GM23338 (cell line): ENCODE measurements at regions not wholly inside any gene's neighbourhood (a gene's known extent, or its start where the extent isn't known, plus 50 kb on each side); places are given as distances from the start of the nearest gene placed in this dataset.

ENCODE experiments used
- ATAC-seq: fragments of 200-7000 bp; cut with Tn5 transposase; 3 replicates; pipeline ENCODE4 v1.9.1; 2020
- DNase-seq: peaks from one replicate; pipeline ENCODE4 v3.0.0-alpha.2; 2015; ENCODE audit warnings: low spot score
- H2AFZ ChIP-seq: fragments of 200-600 bp; sonication (generic); 2 replicates; pipeline ENCODE4 v1.8.0; 2016; ENCODE audit warnings: antibody characterized with exemption, mild to moderate bottlenecking, moderate library complexity
- H3F3A ChIP-seq: fragments of 200-600 bp; sonication (generic); replicated peaks from 2 replicates; pipeline ENCODE4 v1.8.0; 2017; ENCODE audit warnings: antibody characterized with exemption, mixed run types, low read depth
- H3K27ac ChIP-seq: fragments of 200-600 bp; sonication (generic); 2 replicates; pipeline ENCODE4 v1.6.1; 2016; ENCODE audit warnings: low read depth
- H3K27me3 ChIP-seq: fragments of 200-600 bp; sonication (generic); 2 replicates; pipeline ENCODE4 v1.8.0; 2016; ENCODE audit warnings: mild to moderate bottlenecking, mixed run types, moderate library complexity; ENCODE audit not compliant: insufficient read depth
- H3K36me3 ChIP-seq: fragments of 200-600 bp; sonication (generic); 2 replicates; pipeline ENCODE4 v1.8.0; 2016; ENCODE audit warnings: mild to moderate bottlenecking; ENCODE audit not compliant: insufficient read depth
- H3K4me1 ChIP-seq: fragments of 200-600 bp; sonication (generic); 2 replicates; pipeline ENCODE4 v1.8.0; 2016; ENCODE audit warnings: mild to moderate bottlenecking, moderate library complexity; ENCODE audit not compliant: insufficient read depth
- H3K4me2 ChIP-seq: fragments of 200-600 bp; sonication (generic); 2 replicates; pipeline ENCODE4 v1.7.1; 2017; ENCODE audit warnings: mixed run types
- H3K4me3 ChIP-seq: fragments of 200-600 bp; sonication (generic); 2 replicates; pipeline ENCODE4 v1.6.1; 2016; ENCODE audit warnings: mixed run types
- H3K79me2 ChIP-seq: fragments of 200-600 bp; sonication (generic); replicated peaks from 2 replicates; pipeline ENCODE4 v1.8.0; 2017; ENCODE audit warnings: mild to moderate bottlenecking; ENCODE audit not compliant: insufficient read depth
- H3K9me2 ChIP-seq: fragments of 200-600 bp; sonication (generic); 2 replicates; pipeline ENCODE4 v1.8.0; 2017; ENCODE audit not compliant: insufficient read depth
- H4K20me1 ChIP-seq: fragments of 200-600 bp; sonication (generic); replicated peaks from 2 replicates; pipeline ENCODE4 v1.8.0; 2017; ENCODE audit warnings: mild to moderate bottlenecking; ENCODE audit not compliant: insufficient read depth
- H3K27ac Mint-ChIP-seq: 2 replicates; pipeline ENCODE4 v1.8.0; 2020; ENCODE audit warnings: inconsistent platforms, mild to moderate bottlenecking, moderate library complexity, mixed read lengths
- H3K27me3 Mint-ChIP-seq: 3 replicates; pipeline ENCODE4 v1.8.0; 2022; ENCODE audit warnings: low read depth, mild to moderate bottlenecking, moderate library complexity, mixed read lengths, inconsistent platforms; ENCODE audit not compliant: insufficient read depth, poor library complexity
- H3K36me3 Mint-ChIP-seq: 3 replicates; pipeline ENCODE4 v1.8.0; 2021; ENCODE audit warnings: low read depth, mild to moderate bottlenecking, inconsistent platforms, moderate library complexity, mixed read lengths
- H3K4me1 Mint-ChIP-seq: 3 replicates; pipeline ENCODE4 v1.8.0; 2020; ENCODE audit warnings: mild to moderate bottlenecking, inconsistent platforms, mixed read lengths
- H3K4me3 Mint-ChIP-seq: 3 replicates; pipeline ENCODE4 v1.8.0; 2021; ENCODE audit warnings: moderate library complexity, mild to moderate bottlenecking, inconsistent platforms, mixed read lengths
- H3K9me3 Mint-ChIP-seq: 3 replicates; pipeline ENCODE4 v1.8.0; 2020; ENCODE audit warnings: moderate library complexity, mild to moderate bottlenecking, inconsistent platforms, mixed read lengths
- CREB1 ChIP-seq: fragments of 250-450 bp; sonication (Bioruptor Pico); IDR thresholded peaks from 2 replicates; pipeline ENCODE4 v1.5.0; 2020; ENCODE audit warnings: low read depth, mild to moderate bottlenecking, moderate library complexity
- CTCF ChIP-seq, 2 experiments: fragments of 200-600 bp in 1 of 2; sonication (generic) in 1 of 2; conservative IDR thresholded peaks; 2 replicates each; pipeline versions ENCODE4 v1.5.1 to v1.6.1; 2016 to 2017; ENCODE audit warnings: antibody characterized with exemption in 2 of 2, low read depth in 2 of 2, mild to moderate bottlenecking in 2 of 2, moderate library complexity in 1 of 2
- ETS1 ChIP-seq: IDR thresholded peaks from 2 replicates; pipeline ENCODE4 v1.6.1; 2016; ENCODE audit warnings: antibody characterized with exemption
- EZH2 ChIP-seq: fragments of 200-600 bp; sonication (generic); IDR thresholded peaks from one replicate; pipeline ENCODE4 v1.8.0; 2017; ENCODE audit warnings: antibody characterized with exemption, mild to moderate bottlenecking, low read depth; ENCODE audit not compliant: unreplicated experiment
- EZH2phosphoT487 ChIP-seq: fragments of 200-600 bp; sonication (generic); IDR thresholded peaks from one replicate; pipeline ENCODE4 v1.8.1; 2018; ENCODE audit warnings: antibody characterized with exemption; ENCODE audit not compliant: unreplicated experiment
- JUNB ChIP-seq: IDR thresholded peaks from one replicate; pipeline ENCODE4 v1.6.1; 2016; ENCODE audit warnings: antibody characterized with exemption; ENCODE audit not compliant: unreplicated experiment
- NANOG ChIP-seq: IDR thresholded peaks from 2 replicates; pipeline ENCODE4 v1.6.1; 2016; ENCODE audit warnings: antibody characterized with exemption, borderline replicate concordance
- POLR2AphosphoS5 ChIP-seq: IDR thresholded peaks from 2 replicates; pipeline ENCODE4 v1.6.1; 2016; ENCODE audit warnings: antibody characterized with exemption, low read depth
- REST ChIP-seq: IDR thresholded peaks from one replicate; pipeline ENCODE4 v1.6.1; 2018; ENCODE audit warnings: antibody characterized with exemption; ENCODE audit not compliant: unreplicated experiment
- STAT1 ChIP-seq: IDR thresholded peaks from one replicate; pipeline ENCODE4 v1.6.1; 2016; ENCODE audit warnings: antibody characterized with exemption; ENCODE audit not compliant: unreplicated experiment
- ZNF114 ChIP-seq: fragments of 250-450 bp; sonication (Bioruptor Pico); IDR thresholded peaks from 2 replicates; pipeline ENCODE4 v1.5.0; 2020; ENCODE audit warnings: mild to moderate bottlenecking, moderate library complexity
- ZNF331 ChIP-seq: fragments of 250-450 bp; sonication (Bioruptor Pico); IDR thresholded peaks from 2 replicates; pipeline ENCODE4 v1.5.0; 2020; ENCODE audit warnings: low read depth, mild to moderate bottlenecking, moderate library complexity
- TF ChIP-seq, protein P1 (sequence below): fragments of 250-450 bp; sonication (Bioruptor Pico); IDR thresholded peaks from 2 replicates; pipeline ENCODE4 v1.5.0; 2020; ENCODE audit warnings: mild to moderate bottlenecking, moderate library complexity

DNA sequence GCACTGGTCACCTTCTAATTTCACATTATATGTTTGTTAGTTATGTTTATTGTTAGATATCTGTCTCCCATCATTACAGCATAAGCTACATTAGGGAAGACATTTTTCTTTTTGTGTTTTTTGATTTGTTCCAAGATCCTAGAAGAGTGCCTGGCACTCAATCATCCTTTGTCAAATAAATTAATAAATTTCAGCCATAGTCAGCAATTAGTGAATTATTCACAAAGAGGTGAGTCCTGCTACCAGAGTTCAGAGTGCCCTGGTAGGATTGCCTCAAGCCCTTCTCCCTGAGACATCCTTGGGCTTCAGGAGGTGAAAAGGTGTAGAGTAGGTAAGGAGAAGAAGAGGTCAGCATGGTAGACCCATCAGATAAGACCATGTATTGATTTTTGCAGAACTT, 186.2 kb upstream of the CTAGE1 start:
- Histone ChIP-seq H3K27me3 (no peaks in the 10 kb centered on the region), H3F3A (no peaks in the 10 kb centered on the region), H3K4me3 (no peak overlapping the region), H2AFZ (no peak overlapping the region), H4K20me1 (no peaks in the 10 kb centered on the region), H3K4me1 (no peaks in the 10 kb centered on the region), H3K9me2 (0 out of 2 replicates have a peak, but pooled peaks cover 3% of the 10 kb centered on the region), H3K36me3 (no peaks in the 10 kb centered on the region), H3K79me2 (no peaks in the 10 kb centered on the region), H3K4me2 (no peak overlapping the region), H3K27ac (no peak overlapping the region)
- Mint-ChIP-seq H3K9me3 (no peaks in the 10 kb centered on the region), H3K27ac (no peak overlapping the region), H3K36me3 (no peaks in the 10 kb centered on the region), H3K4me3 (no peak overlapping the region), H3K27me3 (peaks cover 8% of the 10 kb centered on the region), H3K4me1 (peaks cover 10% of the 10 kb centered on the region; the same call in 2 of the 3 replicates)
- no peak for TF ChIP-seq STAT1
- TF ChIP-seq CREB1 (CRISPR knock-in tag), result no peak
- TF ChIP-seq, protein P1, sequence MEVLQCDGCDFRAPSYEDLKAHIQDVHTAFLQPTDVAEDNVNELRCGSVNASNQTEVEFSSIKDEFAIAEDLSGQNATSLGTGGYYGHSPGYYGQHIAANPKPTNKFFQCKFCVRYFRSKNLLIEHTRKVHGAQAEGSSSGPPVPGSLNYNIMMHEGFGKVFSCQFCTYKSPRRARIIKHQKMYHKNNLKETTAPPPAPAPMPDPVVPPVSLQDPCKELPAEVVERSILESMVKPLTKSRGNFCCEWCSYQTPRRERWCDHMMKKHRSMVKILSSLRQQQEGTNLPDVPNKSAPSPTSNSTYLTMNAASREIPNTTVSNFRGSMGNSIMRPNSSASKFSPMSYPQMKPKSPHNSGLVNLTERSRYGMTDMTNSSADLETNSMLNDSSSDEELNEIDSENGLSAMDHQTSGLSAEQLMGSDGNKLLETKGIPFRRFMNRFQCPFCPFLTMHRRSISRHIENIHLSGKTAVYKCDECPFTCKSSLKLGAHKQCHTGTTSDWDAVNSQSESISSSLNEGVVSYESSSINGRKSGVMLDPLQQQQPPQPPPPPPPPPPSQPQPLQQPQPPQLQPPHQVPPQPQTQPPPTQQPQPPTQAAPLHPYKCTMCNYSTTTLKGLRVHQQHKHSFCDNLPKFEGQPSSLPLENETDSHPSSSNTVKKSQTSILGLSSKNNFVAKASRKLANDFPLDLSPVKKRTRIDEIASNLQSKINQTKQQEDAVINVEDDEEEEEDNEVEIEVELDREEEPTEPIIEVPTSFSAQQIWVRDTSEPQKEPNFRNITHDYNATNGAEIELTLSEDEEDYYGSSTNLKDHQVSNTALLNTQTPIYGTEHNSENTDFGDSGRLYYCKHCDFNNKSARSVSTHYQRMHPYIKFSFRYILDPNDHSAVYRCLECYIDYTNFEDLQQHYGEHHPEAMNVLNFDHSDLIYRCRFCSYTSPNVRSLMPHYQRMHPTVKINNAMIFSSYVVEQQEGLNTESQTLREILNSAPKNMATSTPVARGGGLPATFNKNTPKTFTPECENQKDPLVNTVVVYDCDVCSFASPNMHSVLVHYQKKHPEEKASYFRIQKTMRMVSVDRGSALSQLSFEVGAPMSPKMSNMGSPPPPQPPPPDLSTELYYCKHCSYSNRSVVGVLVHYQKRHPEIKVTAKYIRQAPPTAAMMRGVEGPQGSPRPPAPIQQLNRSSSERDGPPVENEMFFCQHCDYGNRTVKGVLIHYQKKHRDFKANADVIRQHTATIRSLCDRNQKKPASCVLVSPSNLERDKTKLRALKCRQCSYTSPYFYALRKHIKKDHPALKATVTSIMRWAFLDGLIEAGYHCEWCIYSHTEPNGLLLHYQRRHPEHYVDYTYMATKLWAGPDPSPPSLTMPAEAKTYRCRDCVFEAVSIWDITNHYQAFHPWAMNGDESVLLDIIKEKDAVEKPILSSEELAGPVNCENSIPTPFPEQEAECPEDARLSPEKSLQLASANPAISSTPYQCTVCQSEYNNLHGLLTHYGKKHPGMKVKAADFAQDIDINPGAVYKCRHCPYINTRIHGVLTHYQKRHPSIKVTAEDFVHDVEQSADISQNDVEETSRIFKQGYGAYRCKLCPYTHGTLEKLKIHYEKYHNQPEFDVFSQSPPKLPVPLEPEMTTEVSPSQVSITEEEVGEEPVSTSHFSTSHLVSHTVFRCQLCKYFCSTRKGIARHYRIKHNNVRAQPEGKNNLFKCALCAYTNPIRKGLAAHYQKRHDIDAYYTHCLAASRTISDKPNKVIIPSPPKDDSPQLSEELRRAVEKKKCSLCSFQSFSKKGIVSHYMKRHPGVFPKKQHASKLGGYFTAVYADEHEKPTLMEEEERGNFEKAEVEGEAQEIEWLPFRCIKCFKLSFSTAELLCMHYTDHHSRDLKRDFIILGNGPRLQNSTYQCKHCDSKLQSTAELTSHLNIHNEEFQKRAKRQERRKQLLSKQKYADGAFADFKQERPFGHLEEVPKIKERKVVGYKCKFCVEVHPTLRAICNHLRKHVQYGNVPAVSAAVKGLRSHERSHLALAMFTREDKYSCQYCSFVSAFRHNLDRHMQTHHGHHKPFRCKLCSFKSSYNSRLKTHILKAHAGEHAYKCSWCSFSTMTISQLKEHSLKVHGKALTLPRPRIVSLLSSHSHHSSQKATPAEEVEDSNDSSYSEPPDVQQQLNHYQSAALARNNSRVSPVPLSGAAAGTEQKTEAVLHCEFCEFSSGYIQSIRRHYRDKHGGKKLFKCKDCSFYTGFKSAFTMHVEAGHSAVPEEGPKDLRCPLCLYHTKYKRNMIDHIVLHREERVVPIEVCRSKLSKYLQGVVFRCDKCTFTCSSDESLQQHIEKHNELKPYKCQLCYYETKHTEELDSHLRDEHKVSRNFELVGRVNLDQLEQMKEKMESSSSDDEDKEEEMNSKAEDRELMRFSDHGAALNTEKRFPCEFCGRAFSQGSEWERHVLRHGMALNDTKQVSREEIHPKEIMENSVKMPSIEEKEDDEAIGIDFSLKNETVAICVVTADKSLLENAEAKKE, result no peak
- TF ChIP-seq EZH2, result no peak
- TF ChIP-seq EZH2phosphoT487, result no peak
- TF ChIP-seq ETS1, result no peak
- no peak for TF ChIP-seq JUNB
- TF ChIP-seq ZNF114 (CRISPR knock-in tag), result no peak
- TF ChIP-seq NANOG, result no peak
- TF ChIP-seq POLR2AphosphoS5, result no peak
- no peak for TF ChIP-seq CTCF (conservative IDR thresholded peaks at IDR 0.05; ENCODE audit: low read depth in 2 of 2)
- TF ChIP-seq ZNF331 (CRISPR knock-in tag), result no peak
- TF ChIP-seq REST, result no peak
- ATAC-seq, result no peak
- no peak for DNase-seq
